ENCODE measurements at regions not wholly inside any gene's neighbourhood (a gene's known extent, or its start where the extent isn't known, plus 50 kb on each side); places are given as distances from the start of the nearest gene placed in this dataset.
"Not testable (repeated sequence)": the region's sequence is repeated elsewhere in the genome, so short reads cannot be mapped to it uniquely, and the experiment has no call there.

DNA sequence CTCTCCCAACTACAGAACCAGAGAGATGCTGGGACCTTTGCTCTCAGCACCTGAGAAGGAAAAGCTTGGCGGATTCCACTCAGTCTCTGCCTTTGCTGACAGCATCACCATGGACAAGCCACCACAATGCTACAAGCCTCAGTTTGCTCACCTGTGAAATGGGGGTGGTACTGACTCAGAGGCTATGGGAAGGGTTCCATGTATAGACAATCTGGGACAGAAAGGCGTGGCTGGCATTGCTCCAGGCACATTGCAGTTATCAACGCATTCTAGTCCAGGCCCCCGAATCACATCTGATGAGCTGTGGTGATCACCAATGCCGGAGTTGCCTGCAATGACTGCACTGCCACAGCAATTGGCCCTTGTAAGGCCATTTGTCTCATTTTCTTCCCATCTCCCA is 72.6 kb downstream of the ISX start:
- no peak for DNase-seq (ENCODE audit: extremely low read depth, low read depth, low spot score)

GRCh38 chr22:35140879-35141745 is 75.2 kb downstream of the ISX start:
- DNase-seq (ENCODE audit: extremely low read depth, low read depth, low spot score): no peak

DNA sequence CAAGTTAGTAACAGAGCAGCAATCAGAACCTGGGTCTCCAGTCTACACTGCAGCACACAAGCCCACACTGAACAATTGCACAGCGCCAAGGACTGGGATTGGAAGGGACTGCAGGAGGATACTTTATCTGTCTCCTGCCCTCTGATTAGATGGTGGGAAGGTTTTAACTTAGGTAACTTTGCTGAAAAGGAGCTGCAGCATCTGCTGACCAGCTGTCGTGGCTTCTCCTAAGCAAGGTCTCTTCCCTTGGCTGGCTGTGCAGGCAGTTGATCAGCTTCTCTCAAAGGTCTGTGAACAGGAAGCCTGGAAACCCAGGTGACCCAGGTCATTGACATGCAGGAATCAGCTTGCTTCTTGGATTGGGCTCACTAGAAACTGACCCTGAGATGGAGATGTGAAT is 82.4 kb downstream of the ISX start:
- no peak for DNase-seq (ENCODE audit: extremely low read depth, low read depth, low spot score)

DNA sequence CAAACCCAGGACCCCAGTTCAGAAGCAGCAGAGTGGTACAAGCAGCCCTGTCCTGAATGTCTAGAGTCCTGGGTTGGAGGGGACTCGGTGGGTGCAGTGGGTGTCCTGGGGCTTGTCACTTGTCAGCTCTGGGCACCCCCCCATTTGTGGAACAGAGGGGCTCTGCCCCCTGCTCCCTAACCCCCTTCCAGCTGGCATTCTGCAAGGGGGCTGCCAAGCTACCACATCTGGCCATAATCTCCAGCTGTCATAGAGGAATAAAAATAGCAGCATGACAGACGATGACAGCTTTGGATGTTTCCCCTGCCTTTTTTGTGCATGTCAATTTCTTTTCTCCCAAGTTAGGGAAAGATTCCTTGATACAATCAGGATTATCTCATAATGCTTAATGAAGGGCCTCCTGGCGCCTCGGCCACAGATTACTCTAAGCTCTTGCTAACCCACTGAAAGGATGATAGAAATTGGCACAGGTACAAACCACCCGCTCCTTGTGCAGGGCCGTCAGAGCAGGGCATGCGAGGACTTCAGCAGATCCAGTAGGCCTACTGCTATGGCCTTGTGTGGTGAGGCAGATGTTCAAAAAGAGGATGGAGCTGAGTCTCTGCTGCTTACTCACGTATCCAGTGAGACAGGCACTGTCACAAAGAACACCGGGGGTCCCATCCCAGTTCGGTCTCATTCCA is 83.0 kb downstream of the ISX start:
- no peak for DNase-seq (ENCODE audit: extremely low read depth, low read depth, low spot score)

- DNase-seq (ENCODE audit: extremely low read depth, low read depth, low spot score): no peak
These were observed 84.5 kb downstream of the ISX start for GRCh38 chr22:35150183-35151107.

- DNase-seq (ENCODE audit: extremely low read depth, low read depth, low spot score): no peak
These were observed 86.4 kb downstream of the ISX start for GRCh38 chr22:35152316-35152715.

GRCh38 chr22:35154937-35155387 is 89.0 kb downstream of the ISX start:
- DNase-seq (ENCODE audit: extremely low read depth, low read depth, low spot score): no peak

GRCh38 chr22:35155403-35156025 is 89.6 kb downstream of the ISX start:
- DNase-seq (ENCODE audit: extremely low read depth, low read depth, low spot score): no peak

- DNase-seq (ENCODE audit: extremely low read depth, low read depth, low spot score): no peak
These were observed 91.0 kb downstream of the ISX start for GRCh38 chr22:35156945-35157344.

GRCh38 chr22:35158336-35158735 is 92.4 kb downstream of the ISX start:
- no peak for DNase-seq (ENCODE audit: extremely low read depth, low read depth, low spot score)

GRCh38 chr22:35159343-35159742 is 93.4 kb downstream of the ISX start:
- DNase-seq (ENCODE audit: extremely low read depth, low read depth, low spot score): no peak

GRCh38 chr22:35160268-35160667 is 94.3 kb downstream of the ISX start:
- no peak for DNase-seq (ENCODE audit: extremely low read depth, low read depth, low spot score)

- DNase-seq (ENCODE audit: extremely low read depth, low read depth, low spot score): not testable (repeated sequence)
These were observed 91.4 kb upstream of the HMGXB4 start for GRCh38 chr22:35165896-35166295.

GRCh38 chr22:35170716-35171697 is 86.3 kb upstream of the HMGXB4 start:
- no peak for DNase-seq (ENCODE audit: extremely low read depth, low read depth, low spot score)

GRCh38 chr22:35172442-35172841 is 84.9 kb upstream of the HMGXB4 start:
- no peak for DNase-seq (ENCODE audit: extremely low read depth, low read depth, low spot score)

DNA sequence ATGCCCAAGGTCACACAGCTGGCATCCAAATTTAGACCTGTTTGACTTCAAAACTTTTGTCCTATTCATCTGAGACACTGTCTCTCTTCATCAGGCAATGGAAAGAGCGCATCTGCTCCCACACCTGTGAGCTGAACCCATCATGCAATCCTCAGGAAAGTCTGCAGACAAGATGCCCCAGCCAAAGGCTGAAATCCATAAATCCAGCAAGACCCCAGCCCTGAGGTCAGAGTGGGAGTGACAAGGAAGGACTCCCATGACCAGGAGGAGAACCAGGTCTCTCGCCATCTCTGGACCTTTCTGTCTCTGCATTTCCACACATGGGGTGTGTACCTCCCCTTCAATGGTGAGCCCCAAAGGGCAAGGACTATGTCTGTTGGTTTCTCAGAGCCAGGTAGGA is 83.6 kb upstream of the HMGXB4 start:
- no peak for DNase-seq (ENCODE audit: extremely low read depth, low read depth, low spot score)

GRCh38 chr22:35174401-35175038 is 82.8 kb upstream of the HMGXB4 start:
- DNase-seq (ENCODE audit: extremely low read depth, low read depth, low spot score): no peak

GRCh38 chr22:35175392-35175791 is 81.9 kb upstream of the HMGXB4 start:
- no peak for DNase-seq (ENCODE audit: extremely low read depth, low read depth, low spot score)

DNA sequence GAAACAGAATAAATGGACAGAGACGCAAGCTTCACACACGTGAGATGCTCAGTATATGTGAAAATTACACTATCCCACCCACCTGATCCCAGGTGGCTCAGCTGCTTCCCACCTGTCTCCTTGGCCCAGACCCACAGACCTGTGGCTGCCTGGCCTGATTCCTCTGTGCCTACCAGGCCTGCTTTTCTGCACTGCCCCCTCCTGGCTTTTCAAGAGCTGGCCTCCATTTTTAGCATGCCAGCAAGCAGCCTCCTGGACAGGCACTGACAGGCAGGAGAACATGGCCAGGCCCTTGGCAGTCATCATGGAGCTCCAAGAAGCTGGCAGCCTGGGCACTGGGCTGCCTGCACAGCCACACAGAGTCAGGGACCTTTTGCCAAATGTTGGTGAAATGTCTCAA is 79.5 kb upstream of the HMGXB4 start:
- DNase-seq (ENCODE audit: extremely low read depth, low read depth, low spot score): no peak

All from glomerular endothelial cell (primary cell).